Heart left ventricle (tissue), 13 donors: ENCODE measurements at regions not wholly inside any gene's neighbourhood (a gene's known extent, or its start where the extent isn't known, plus 50 kb on each side); places are given as distances from the start of the nearest gene placed in this dataset.

ENCODE experiments used
- POLR2A ChIP-seq, 2 donors: fragments of 450-650 bp; IDR thresholded peaks; one replicate each; pipeline ENCODE4 v1.6.1; 2017; ENCODE audit warnings: antibody characterized with exemption in 2 of 2, mild to moderate bottlenecking in 2 of 2, moderate library complexity in 2 of 2
- TF ChIP-seq, protein P1 (sequence below), 12 donors: fragments of 200-600 bp; sonication (generic) in 4 of 12; IDR thresholded peaks; one replicate each; pipeline versions ENCODE4 v1.5.0 to v1.8.0; 2018 to 2022; ENCODE audit warnings: antibody characterized with exemption in 12 of 12, mild to moderate bottlenecking in 5 of 12
- donor health status: ischemic (EF 13 %, LVEDD 7.1; RV severe dilation, severe dysfunction).
- donor health status: DM: no; HTN: yes; CAD: no.
- donor health status: DM: no; HTN: no; CAD: no.
- donor health status: ischemic (EF 25% LVEDD 6.9; RV normal size, moderate dysfunction).
- donor health status: ischemic (EF 25% LVEDD 5.7; RV mildly dilated, moderate dysfunction).
- donor health status: ischemic (EF 35%, LVEDD 5.7; RV mildly dilated, moderate dysfunction).
- donor health status: nonischemic (EF 11% LVEDD 7.7; RV severe dilation, severe dysfunction).
- donor health status: DM: yes; HTN: yes; CAD: no.
- donor health status: PGD.
- donor health status: ischemic (EF 29% LVEDD 5.4; RV normal size, mild dysfunction).
- donor health status: nonischemic (EF 23%, LVEDD 6.1; RV moderate dilation, normal function).

DNA sequence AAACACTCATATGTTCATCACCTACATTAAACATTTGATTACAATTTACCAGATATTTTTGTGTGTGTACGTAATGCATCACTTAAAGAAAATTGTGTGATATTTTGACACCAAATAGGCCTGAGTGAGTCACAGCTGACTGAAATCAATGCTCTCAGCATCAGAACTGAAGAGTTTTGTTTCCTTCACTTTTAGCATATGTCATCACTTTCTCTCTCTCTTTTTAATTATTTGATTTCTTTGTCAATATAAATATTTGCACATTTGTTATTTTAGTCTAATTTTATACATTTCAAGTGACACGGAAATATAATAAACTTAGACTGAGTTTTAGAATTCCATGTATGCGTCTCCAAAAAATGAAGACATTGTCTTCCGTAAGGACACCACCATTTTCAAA, 545.3 kb downstream of the PTPRC start:
- TF ChIP-seq, protein P1, sequence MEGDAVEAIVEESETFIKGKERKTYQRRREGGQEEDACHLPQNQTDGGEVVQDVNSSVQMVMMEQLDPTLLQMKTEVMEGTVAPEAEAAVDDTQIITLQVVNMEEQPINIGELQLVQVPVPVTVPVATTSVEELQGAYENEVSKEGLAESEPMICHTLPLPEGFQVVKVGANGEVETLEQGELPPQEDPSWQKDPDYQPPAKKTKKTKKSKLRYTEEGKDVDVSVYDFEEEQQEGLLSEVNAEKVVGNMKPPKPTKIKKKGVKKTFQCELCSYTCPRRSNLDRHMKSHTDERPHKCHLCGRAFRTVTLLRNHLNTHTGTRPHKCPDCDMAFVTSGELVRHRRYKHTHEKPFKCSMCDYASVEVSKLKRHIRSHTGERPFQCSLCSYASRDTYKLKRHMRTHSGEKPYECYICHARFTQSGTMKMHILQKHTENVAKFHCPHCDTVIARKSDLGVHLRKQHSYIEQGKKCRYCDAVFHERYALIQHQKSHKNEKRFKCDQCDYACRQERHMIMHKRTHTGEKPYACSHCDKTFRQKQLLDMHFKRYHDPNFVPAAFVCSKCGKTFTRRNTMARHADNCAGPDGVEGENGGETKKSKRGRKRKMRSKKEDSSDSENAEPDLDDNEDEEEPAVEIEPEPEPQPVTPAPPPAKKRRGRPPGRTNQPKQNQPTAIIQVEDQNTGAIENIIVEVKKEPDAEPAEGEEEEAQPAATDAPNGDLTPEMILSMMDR (IDR thresholded peaks at IDR 0.05): no peak
- TF ChIP-seq POLR2A (IDR thresholded peaks at IDR 0.05): no peak
